ENCODE measurements at regions not wholly inside any gene's neighbourhood (a gene's known extent, or its start where the extent isn't known, plus 50 kb on each side); places are given as distances from the start of the nearest gene placed in this dataset.

DNA sequence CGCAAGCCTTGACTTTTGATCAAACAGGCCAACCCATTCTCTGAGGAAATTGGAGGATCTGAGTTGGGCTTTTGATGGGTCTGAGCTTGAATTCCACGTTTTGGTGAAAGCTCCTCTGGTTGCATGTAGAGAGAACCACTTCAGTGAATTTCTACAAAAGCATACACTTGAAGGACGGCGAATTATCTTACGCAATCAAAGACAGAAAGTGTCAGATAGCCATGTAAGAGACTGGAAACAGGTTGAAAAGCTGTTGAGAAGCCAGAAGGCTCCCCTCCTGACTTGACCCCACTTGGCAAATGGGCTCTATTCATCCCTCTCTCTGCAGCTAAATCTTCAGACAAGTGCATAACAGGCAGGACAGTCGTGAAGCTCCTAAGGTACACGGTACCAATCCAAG lies 809.1 kb downstream of the BCL11B start:
- no peak for DNase-seq

DNA sequence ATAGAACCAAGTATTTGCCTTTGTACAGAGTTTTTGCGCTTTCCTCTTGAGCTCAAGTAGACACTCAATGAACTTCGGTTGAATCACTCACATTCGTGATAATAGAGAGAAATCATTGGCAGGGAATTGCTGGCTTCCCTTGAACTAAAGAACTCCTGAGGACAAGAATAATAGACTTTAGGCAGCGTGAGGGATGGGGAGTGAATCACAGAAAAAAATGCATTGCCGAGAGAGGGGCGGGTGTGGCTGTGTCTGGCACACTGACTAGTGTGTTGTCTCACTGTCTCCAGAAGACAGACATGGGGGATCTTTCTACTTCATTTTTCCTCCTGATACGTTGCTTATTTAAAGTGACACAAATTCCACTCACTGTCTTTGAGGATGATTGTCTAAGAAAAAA lies 805.2 kb downstream of the BCL11B start:
- DNase-seq = no peak

DNA sequence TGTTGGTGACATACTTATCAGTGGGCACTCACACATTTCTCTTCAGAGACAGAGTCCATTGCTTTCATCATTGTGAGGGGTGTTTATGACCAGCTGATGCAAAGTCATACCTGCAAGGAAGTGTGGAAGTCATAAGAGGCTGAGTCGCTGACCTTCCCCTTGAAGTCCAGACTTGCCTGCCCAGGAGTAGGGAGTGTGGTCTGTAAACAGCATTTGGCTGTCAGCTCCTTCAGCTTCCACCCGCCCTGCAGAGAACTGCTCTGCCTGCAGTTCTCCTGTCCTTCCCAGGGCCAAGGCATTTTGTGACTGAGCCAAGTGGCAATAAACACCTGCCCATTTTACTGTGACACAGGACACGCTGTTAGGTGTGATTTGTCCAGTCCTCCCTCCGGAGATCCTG lies 801.3 kb downstream of the BCL11B start:
- no peak for DNase-seq

DNA sequence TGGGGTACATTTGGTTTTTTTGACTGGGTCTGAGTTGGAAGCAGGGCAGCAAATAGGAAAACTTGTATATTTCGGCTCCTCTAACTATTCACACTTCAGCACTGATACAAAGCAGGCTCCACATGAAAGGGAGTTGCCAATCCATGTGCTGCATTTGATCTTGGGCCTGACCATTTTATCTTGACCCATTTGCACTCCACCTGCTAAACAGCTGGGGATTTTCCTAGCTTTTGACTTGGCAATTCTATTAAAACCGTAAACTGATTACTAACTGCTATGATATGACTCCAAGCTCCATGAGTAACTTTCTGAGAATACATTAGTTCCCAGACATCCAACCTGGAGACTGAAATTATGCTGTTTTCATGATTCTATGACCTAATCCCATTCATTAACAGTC lies 797.1 kb downstream of the BCL11B start:
- no peak for DNase-seq

DNA sequence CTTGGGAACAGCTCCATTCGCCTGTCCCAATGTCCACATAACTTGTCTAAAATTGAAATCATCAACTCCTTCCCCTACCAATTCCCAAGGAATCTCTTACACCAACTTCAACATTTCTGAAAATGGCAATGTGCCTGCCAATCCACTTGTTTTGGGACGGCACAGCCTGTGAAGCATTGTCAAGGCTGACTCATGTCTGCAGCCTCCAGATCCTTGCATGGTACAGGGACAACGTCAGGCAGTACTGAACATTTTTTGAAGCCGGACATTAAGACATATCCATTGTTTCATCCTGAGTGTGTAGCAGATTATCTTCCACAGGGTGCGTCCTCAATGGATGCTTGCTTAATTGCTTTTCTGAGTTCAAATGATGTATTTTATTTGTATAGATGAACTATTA lies 794.1 kb downstream of the BCL11B start:
- no peak for DNase-seq

DNA sequence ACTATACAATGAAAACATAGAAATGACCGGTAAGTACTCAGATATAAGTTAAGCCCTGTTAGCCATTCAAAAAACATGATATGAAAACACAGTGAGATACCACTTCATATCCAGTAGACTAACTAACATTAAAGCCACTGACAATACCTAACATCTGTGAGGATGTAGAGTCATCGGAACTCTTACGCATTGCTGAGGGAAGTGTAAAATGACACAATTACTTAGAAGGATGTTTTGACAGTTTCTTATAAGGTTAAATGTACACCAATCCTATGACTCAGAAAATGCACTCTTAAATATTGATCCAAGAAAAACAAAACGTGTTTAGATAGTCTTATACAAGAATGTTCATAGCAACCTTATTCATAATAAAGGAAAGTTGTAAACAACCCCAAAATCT lies 782.9 kb downstream of the BCL11B start:
- DNase-seq = no peak

DNA sequence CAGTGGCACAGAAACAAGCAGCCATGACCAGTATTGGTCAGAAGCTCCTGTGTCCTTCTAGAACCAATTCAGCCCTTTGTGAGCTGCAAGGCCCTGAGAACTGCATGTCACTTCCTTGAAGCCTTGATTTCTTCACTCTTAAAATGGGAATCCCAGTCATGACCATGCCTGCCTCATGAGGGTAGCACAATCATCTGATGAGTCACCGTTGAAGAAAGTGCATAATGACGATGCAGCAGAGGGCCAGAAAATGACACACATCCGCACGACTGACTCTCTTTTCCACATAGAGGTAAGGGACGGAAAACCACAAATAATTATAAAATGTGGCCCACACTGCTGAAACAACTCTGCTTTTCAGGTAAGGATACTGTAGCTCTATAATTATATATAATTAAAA lies 777.4 kb downstream of the BCL11B start:
- DNase-seq = no peak

DNA sequence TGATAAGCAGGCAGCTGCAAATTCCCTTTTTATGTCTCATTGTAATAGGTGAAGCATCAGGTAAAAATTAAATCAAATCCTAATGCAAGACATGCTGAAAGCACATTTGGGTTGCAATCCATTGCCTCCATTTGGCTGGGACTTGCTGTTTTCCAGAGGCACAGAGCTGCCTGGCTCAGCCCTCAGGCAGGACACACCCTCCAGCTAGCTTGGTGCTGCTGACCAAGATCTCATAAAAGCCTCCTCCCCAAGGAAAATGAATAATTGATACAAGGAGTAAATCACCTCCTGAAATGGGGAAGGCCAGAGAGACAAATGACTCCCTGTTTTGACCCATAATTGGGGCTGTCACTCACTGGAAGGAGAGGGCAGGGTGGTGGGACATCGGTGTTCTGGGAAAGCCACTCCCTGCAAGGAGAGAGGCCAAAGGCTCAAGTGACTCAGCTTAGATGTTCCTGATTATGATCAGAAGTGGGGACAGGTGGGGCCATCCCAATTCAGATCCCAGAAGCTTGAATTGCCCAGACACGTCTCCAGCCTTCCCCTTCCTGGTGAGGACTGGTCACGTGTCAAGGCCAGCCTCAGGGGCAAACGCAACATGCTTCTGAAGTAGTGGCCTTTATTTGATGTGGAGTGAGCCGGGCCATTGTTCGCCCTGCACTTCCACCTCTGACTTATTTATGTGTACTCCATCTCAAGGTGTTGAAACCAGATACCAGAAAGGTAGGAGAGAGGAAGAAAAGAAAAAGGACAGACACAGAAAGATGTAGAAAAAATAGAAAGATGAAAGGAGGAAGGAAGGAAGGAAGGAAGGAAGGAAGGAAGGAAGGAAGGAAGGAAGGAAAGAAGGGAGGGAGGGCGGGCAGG lies 773.7 kb downstream of the BCL11B start:
- DNase-seq = no peak

DNA sequence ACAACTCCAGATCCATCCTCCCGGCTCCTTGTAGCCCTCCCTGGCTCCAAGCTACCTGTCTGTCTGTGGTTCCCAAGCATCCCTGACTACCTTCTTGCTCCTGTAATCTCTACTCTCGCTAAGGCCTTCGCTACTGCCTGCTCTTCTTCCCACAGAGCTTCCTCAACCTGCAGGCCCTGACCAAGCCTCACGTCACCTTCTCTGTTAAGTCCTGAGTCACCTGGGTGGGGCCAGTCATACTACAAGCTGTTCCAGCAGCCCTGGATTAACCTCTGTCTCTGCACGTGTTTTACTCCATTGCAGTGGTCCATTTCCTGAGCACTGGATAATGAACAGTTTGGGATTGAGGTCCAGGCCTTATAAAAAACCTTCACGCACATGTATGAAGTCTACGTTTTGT lies 770.7 kb downstream of the BCL11B start:
- DNase-seq = no peak

DNA sequence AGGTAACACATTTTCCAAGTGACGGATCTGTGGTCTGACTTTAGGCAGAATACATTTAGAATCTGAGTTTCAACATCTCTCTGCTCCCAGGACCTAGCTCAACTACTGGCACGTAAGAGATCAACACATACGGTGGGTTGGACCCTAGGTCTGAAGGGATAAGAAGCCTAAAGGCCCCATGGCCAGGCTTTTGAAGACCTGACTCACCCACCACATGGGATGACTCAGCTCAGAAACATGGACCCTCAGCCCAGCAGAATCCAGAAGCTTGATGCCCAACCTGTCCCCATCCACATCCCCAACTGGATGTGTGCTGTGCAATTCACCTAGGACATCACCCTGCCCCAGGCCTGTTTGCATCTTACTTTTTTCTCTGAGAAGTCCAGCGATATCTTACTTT lies 770.2 kb downstream of the BCL11B start:
- no peak for DNase-seq

DNA sequence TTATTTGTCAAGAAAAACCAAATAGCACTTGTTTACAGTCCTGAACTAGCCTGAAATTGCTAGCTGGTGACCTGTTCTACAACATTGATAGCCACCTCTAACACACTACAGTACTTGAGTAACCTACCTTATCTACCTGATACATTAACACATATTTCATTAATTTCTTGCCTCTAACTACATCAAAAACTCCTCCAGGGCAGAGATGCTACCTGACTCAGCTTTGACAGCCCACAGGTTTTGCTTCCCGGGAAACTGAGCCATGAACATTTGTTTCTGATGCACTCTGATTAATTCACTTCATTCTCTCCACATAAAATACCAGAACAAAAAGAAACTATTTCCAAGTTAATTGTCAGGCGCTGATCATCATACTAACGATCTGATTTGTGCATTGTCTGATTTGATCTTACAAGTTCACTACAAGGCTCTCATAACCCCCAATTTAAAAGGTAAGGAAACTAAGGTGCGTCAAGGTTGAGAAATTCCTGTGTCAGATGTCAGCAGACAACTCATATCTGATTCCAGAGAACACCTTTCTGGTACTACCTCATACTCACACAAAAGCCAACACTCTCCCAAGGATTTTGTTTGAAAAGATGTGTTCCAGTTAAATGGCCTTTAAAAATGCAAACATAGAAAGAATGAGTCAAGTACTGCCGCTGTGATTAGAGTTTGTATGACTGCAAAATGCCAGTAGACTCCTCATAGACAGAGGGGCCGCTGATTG lies 768.7 kb downstream of the BCL11B start:
- DNase-seq = no peak

DNA sequence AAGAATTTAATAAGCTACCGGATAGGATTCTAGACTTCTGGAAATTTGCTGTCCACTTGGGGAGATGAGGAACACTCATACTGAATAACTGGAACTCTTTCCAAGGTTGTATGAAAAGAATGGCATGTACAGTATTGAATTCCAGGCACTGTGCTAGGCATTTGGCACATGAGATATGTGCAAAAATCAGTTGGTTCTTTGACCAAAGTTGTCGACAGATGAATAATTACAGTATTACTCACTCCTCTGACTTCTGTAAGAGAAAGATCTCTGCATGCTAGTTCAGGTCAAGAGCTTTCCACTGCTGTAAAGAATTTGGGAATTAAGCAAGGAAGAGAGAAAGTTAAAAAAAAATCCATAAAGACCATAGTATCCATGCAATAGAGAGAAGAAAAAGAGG lies 764.7 kb downstream of the BCL11B start:
- DNase-seq = no peak

DNA sequence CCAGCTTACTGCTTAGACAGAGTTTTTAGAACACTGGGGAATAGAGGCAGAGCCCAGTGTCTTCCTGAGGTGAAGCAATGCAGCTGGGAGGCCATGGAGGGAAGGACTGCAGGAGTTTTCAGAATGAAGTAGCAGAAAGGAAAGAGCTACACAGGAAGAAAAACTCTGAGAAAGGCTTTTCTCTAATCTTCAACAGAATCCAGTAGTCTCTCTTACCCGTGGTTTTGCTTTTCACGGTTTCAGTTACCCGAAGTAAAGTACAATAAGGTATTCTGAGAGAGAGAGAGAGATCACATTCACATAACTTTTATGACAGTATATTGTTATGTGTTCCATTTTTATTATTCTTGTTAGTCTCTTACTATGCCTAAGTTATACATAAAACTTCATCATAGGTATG lies 761.6 kb downstream of the BCL11B start:
- DNase-seq = no peak

DNA sequence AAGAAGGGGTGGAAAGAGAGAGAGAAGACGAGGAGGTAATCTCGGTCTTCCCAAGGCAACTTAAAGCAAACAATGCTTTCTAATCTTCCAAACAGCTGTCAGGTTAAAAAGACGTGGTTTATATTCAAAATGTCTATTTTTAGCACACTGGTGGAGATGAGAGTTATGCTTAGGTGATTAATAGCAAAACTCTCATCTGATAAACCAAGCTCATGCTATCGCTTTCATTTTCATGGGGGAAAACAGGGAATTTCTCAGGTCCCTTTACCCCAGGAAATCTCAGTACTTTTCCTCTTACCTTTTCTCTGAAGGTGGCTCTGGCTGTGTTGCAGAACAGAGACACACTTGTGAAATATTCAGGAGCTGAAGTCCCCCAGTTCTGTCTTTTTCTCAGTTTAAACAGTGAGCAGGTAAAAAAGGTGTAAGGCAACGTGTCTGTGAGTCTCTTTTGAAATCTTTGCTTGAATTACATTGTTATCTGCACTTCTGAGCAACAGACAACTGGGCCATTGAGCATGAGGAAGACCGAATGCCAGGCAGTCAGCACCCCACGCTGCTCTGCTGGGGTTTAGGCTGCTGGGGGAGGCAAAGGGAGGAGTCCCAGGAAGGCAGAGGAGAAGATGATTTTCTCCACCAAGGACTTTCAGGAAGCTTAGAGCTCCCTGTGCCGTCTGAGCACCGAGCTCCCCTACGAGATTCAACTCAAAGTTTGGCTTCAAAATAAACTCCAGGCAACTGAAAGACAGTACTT lies 759.3 kb downstream of the BCL11B start:
- no peak for DNase-seq

DNA sequence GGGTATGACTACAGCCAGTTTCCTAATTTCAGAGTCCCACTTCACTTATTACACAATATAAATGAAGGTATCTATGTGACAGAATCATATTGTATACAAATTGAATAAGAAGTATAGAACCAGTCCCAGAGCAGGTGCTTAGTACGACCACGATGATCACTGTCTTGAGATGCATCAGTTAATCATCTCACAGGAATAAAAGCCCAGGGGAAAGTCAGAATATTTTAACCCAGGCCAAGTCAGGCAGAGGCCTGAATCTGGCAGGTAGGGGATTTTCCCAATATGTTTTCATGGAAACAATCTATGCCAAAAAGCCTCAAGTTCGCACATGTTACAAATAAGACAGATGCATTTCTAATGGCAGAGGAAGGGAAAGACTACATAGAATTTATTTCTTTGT lies 758.4 kb downstream of the BCL11B start:
- DNase-seq = no peak

DNA sequence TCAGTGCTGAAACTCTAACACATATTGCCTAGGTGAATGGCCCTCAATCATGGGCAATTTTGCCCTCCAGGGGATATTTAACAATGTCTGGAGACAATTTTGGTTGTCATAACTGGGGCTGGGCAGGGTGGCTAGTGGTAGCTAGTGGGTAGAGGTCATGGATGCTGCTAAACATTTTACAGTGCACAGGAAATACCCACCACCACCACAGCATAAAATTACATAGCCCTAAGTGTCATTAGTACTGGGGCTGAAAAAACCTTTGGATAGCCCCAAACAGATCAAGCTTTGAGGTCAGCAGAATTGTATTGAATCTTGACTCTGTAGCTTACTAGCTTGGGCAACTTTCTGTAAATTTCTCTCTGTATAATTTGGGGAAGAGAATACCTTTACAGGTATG lies 758.0 kb downstream of the BCL11B start:
- no peak for DNase-seq

DNA sequence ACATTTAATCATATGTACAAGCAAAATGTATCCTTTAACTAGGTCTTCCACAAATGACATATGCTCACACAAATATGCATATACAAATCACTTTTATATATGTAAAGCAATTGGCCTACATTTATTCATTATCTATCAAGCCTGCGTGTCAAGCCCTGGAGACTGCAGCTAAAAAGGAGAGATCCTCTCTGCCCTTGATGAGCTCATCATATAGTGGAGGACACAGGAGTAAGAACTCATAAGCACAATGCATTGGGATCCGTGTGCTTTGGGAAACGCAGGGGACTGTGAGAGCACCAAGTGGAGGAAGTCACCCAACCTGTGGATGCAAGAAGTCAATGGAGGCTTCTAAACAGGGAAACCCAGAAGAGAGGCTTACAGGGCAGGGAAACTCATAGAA lies 735.7 kb downstream of the BCL11B start:
- no peak for DNase-seq

DNA sequence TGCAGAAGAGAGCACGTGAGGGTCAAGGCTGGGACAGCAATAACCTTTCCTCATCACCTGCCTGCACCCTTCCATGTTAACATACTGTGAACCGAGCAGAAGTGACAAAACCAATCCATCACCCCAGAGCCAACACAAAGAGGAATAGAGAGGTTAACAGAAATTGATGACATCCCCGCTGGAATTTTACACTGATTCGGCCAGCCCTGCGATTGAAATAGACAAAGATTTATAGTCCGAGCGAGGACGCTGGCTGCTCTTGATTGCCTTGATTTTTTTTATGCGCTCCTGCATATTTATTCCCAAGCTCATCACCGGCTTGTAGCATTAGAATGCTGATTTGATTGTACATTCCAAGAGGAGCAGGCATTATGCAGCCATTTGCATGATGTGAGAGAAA lies 729.7 kb downstream of the BCL11B start:
- DNase-seq = no peak

DNA sequence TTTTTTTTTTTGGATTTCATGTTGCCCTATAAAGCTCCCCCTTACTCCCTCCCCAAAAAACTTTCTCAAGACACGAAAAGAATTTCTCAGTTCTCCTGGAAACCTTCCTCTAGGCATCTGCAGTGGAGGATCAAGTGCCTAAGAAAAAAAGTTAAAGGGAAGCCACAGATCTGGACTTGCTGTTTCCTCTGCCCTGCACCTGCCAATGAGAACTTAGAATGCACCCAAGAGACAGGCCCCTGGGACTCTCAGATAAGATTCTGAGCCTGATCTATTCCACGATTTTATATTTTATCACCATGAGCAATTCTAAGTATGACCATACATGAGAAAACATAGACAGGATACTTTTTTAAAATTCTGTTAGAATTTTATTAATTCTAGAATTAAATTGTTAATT lies 728.9 kb downstream of the BCL11B start:
- DNase-seq = no peak

DNA sequence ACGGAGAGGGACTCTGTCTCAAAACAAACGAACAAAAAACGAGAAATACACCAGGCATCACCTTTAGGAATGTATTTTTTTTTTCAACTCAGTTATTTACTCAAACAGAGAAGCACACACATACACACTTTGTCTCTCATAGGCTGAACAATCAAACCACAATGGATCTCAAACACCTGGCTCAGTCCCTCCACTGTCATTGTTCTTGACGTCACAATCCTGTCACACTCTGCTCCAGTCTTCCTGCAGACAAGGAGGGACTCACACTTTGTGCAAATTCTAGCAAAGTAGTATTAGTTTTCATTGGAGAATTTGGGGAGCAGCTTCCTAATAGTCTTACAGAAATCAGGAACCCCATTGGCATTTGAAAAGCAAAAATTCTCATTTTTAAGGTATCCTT lies 727.8 kb downstream of the BCL11B start:
- no peak for DNase-seq

DNA sequence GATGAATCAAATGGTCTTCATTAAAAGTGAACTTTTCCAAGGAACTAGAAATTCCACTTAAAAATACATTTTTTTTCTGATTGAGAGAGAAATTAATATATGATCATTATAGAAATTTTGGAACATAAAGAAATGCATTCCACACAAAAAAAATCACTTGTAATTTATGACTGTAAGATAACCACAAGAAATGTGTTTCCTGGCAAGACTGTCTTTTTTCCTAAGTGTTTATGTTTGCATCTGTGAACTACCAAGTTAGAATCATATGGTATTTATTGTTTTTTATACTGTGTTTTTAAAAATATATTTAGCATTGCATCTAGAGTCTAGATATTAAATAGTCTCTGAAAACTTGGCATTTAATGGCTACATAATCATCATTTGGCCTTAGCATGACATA lies 726.8 kb downstream of the BCL11B start:
- DNase-seq = no peak

DNA sequence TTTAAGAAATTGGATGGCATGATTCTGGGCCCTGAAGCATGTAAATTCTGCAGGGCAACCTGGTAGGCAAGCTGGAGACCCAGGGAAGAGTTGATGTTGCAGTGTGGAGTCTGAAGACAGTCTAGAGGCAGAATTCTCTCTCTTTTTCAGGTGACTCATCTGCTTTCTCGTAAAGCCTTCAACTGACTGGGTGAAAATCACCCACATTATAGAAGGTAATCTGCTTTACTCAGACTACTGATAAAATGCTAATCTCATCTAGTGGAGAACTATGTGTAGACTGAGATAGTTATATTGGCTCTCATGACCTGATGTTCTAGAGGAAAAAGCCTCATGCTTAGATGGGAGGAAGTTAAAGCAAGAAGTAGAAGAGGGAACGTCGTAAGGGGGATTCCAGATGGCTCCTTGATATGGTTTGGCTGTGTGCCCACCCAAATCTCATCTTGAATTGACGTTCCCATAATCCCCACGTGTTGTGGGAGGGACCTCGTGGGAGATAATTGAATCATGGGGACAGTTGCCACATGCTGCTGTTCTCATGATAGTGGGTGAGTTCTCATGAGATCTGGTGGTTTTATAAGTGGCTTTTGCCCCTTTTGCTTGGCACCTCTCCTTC lies 723.8 kb downstream of the BCL11B start:
- DNase-seq = peak; percentile 1

DNA sequence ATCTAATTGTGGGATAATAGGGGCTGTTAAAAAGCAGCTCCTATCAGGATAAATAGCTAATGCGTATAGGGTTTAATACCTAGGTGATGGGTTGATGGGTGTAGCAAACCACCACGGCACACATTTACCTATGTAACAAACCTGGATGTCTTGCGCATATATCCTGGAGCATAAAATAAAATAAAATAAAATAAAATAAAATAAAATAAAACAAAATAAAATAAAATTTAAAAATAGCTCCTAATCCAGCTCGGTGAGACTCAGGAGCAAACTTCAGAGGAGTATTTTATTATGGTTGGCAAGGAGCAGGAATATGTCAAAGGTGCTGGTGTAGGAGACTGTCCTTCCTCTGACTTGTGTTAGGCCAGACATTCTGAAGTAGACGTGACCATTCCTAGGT lies 721.0 kb downstream of the BCL11B start:
- DNase-seq = no peak
